Renal cortical epithelial cell (primary cell): ENCODE measurements at regions not wholly inside any gene's neighbourhood (a gene's known extent, or its start where the extent isn't known, plus 50 kb on each side); places are given as distances from the start of the nearest gene placed in this dataset.
"Not testable (repeated sequence)": the region's sequence is repeated elsewhere in the genome, so short reads cannot be mapped to it uniquely, and the experiment has no call there.

Source experiments
- DNase-seq: peaks from one replicate; pipeline ENCODE4 v3.0.0-alpha.2; 2011; ENCODE audit warnings: low read depth

- DNase-seq = peak; percentile 3
These were observed 146.3 kb downstream of the HLX start for GRCh38 chr1:221025501-221025900.

DNA sequence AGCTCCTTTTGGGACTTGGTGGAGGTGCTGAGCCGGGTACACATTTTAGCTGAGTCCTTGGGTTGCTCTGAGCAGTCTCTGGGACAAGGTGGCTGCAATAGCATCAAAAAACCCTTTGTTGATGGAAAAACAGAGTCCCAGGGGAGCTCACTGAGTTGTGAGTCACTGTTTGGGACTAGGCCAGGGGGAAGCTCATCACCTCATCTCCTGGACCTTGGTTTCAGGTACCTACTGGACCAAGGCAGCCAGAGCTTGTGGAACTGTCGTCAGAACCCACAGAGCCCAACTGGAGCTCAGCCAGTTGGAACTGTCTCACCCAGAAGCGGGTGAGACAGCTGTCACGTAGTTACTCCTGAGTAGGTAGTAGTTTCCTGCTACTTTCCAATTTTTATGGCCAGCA is 146.7 kb downstream of the HLX start:
- DNase-seq = peak; percentile 86

DNA sequence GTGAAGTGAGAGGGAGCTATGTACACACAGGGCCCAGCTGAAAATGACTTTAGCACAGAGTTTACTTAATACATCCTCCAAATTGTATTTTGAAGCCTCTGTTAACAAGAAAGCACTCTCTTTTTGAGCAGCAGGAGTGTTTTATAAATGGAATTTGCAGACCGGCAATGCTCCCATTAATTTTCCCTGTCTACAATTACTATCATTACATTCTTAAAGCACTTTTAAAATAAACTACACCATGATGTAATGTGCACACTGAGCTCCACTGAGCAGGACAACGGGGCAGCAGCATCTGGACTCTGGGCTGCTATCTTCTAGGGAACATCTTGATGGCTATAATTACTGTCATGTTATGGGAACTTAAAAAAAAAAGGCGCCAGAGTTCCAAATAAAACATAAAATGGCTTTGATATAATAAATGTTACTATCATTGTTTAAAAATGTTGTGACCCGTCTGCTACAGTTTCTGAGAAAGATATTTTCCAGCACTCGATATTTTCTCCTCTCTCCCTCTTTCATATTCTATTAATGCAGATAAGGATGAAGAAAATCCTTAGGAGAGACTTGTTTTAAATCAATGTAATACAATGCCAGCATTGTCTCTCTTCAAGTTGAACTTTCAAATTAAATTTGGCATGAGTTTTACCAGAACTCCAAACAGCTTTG is 150.9 kb downstream of the HLX start:
- DNase-seq = no peak

DNA sequence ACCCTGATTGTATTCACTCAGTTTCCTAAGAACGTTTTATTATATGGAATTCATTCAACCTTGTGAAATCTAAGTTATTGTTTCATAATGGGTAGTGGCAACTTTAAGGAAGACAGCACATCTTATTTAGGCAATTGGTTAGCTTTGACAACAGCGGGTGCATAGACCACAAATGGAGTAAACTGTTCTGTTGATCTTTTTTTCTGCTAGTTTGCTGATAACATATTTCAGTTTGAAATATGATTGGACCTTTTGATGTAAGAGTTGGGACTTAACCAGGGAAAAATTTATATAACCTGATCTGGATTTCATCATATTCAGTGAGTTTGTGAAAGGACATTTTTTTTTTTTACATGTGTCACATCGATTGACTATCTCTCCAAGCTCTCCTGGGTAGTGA is 151.7 kb downstream of the HLX start:
- DNase-seq = no peak

- DNase-seq = peak; percentile 21
These were observed 152.4 kb downstream of the HLX start for GRCh38 chr1:221031458-221032203.

GRCh38 chr1:221032204-221032585 is 153.0 kb downstream of the HLX start:
- DNase-seq = no peak

GRCh38 chr1:221032637-221033280 is 153.5 kb downstream of the HLX start:
- DNase-seq = no peak

DNA sequence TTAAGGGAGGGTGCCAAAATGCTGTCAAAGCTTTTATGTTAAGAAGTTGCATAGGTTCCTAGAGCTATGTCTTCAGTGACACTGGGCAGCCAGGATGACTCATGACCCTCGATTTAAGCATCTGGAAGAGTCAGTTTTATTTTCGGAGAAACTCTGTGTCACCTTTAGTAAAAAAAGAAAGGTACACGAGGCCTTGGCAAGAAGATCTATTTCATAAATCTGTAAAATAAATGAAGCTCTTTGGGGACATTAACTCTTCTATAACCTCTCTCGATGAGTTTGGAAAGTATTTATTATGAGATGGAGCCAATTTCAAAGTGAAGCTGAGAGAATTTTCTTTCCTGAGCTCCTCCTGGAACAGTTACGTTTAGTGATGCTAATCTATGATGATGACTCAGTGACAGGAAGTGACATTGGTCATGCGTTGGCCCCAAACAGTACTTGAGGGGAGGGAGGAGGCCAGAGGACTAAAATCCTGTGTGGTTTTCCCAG is 156.5 kb downstream of the HLX start:
- DNase-seq = peak; percentile 28

DNA sequence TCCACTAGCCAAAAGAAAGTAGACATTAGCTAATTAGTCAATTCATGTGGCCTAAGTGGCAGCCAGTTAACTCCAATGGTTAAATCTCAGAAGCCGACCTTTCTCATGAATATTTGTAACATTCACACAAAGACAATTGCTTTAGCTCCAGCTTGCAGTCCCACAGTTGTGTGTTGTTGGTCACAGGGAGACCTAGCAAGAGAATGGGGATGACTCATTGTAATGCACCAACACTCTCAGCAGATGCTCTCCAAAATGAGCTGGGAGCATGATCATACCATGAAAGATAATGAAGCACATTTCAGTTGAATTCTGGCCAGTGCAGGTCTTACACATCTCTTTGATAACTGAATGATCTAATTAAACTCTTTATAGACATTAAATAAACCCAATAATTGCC is 160.4 kb downstream of the HLX start:
- peak; percentile 74 for DNase-seq

DNA sequence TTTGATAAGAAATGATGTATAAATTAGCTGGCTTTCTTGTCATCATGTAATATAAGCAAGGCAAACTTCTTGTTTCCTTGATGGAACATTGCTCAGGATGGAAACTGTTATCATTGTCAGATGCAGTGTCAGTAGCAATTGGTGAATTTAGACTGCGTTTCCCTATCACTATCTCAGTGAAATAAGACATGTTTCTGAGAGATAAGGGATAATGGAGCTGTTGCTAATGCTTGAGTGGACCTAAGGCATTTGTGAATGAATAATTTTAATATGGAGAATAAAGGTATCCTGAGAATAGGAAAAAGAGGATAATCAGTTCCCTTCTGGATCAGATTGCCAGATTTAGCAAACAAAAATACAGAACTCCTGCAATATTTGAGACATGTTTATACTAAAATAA is 160.9 kb downstream of the HLX start:
- DNase-seq = no peak

GRCh38 chr1:221040691-221041285 is 161.5 kb downstream of the HLX start:
- peak; percentile 37 for DNase-seq

DNA sequence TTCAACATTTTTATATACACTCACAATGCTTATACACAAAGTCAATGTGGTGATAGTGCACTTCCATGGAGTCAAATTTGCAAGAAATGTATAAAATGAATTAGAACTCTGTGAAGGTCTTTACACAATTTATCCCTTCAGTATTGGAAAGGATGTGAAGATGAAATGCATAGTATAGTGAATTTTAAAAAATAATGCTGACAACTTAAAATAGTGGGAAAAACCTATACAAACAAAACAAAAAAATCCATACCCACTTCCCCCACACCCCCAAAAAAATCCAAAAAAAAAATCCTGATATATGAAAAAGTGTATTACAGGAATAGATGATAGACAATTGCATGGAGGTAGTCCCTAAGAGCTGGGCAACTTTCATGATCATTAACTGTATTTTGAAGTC is 165.3 kb downstream of the HLX start:
- DNase-seq = no peak

DNA sequence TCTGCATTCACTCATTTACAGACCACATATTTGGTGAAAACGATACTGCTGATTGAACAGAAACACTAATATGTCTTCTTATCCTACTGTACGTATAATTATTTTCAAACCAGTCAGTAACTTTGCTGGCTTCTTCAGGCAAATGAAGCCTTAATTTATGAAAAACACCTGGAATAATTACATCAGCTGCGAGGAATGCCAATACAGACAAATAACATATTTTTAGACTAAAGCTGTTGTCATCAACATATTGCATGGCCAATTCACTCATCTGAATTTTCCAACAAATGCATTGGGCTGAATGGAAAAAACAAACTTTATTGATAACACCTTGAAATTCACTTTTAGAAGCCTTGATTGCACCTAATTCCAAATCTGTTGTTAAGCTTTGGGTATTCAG is 165.9 kb downstream of the HLX start:
- no peak for DNase-seq

DNA sequence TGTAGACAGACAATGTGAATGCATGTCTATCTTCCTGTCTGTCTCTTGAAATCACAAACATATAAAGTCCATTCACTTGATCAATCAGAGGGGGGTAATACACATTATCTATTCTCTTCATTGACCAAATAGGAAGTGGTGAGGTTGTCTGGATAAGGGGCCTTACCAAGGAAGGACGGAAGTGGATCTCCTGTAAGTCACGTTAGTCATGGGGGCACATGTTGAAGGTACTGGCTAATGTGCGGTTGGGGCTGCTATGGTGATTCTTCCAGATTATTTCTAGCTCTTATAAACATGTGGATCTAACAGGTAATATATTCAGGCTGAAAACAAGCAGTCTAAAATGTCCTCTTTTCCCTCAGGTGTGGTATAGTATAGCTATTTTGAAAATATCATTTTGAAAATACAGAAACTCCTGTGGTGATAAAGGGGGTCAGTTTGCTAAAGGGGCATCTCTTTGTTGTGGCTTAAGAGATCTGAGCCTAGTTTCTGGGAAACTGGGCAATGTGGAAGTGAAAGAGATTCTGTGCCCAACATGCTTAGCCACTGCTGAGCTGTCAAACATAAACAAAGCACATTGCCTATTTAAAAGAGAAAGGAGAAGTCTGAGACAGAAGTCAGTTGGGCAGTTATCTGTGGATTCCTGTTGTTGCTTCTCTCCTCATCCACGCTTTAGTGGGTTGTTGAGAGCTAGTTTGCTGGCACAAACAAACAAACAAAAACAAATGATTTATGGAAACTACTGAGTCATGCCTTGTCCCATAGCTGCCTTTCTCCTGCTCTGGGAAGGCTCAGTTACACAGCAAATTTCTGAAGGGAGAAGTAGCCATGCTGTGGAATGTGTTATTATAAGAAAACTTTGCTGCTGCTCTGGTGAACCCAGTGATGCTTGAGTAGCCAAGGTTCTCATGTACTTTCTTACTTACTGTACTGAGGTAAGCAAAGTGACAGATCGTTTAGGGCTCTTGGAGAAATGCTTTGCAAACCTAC is 166.9 kb downstream of the HLX start:
- peak; percentile 80 for DNase-seq

DNA sequence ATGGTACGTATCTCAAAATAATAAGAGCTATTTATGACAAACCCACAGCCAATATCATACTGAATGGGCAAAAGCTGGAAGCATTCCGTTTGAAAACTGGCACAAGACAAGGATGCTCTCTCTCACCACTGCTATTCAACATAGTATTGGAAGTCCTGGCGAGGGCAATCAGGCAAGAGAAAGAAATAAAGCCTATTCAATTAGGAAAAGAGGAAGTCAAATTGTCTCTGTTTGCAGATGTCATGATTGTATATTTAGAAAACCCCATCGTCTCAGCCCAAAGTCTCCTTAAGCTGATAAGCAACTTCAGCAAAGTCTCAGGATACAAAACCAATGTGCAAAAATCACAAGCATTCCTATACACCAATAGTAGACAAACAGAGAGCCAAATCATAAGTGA is 172.1 kb downstream of the HLX start:
- DNase-seq = not testable (repeated sequence)

DNA sequence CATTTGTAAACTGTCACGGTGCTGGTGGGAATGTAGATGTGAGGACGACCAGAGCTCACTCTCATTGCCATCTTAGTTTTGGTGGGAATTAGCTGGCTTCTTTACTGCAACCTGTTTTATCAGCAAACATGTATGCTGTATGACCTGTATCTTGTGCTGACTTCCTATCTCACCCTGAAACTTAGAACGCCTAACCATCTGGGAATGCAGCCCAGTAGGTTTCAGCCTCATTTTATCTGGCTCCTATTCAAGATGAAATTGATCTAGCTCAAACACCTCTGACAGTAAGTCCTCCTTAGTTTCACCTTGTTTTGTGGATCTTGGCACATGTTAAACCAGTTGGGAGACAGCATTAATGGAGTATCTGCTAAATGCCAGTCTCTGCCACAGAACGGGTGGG is 174.6 kb downstream of the HLX start:
- DNase-seq = no peak

DNA sequence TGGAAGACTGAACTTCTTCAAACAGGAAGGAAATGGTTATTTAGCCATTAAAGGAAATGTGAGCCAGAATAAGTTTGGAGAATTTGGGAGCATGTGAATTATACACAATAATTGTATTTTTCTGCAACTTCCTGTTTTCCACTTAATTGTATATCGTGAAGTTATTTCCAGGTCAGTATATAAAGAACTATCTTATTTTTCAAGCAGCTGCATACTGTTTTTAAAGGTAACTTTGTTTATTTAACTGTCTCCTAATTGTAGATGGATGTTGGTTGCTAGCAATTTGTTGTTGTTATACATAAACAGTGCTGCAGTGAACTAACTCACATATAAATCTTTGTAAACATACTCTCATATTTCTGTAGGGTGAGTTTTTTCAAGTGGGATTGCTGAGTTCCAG is 180.3 kb downstream of the HLX start:
- DNase-seq = no peak

- no peak for DNase-seq
These were observed 184.4 kb downstream of the HLX start for GRCh38 chr1:221063651-221064050.

- no peak for DNase-seq
These were observed 187.2 kb downstream of the HLX start for GRCh38 chr1:221066351-221067001.

DNA sequence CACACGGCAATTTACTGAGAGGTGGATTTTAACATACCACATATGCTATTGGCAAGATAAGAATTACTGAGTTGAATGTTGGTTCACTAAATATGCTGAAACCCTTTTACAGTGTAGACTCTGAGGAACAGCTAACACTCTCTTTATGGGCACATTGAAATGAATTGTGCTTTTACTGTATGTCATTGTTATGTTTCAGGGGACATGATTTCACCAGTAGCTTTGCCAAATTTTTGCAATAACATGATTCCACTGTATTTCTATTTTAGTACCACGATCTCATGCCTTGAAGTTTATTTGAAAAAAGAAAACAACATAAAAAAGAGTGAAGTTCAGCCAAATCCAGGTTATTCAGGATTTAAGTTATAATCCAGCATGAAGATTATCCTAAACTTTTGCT is 188.5 kb downstream of the HLX start:
- DNase-seq = no peak
